ENCODE measurements at regions not wholly inside any gene's neighbourhood (a gene's known extent, or its start where the extent isn't known, plus 50 kb on each side); places are given as distances from the start of the nearest gene placed in this dataset.

GRCh38 chr14:98564541-98564940 lies 707.5 kb downstream of the BCL11B start:
- H3K27me3 ChIP-seq (ENCODE audit: insufficient read depth, low read length): no peaks in the 10 kb centered on the region
- no peak overlapping the region for H3K4me3 ChIP-seq (ENCODE audit: low read length)
- no peak overlapping the region for H3K9ac ChIP-seq (ENCODE audit: low read depth, low read length)
- H3K27ac ChIP-seq (ENCODE audit: low read length): no peak overlapping the region
- H3K4me1 ChIP-seq (ENCODE audit: insufficient read depth, low read length): no peaks in the 10 kb centered on the region
- H3K36me3 ChIP-seq (ENCODE audit: insufficient read depth, low read depth, low read length): no peaks in the 10 kb centered on the region
- H3K9me3 ChIP-seq (ENCODE audit: insufficient read depth, low read depth, low read length): peaks cover 5% of the 10 kb centered on the region; the same call in 1 of the 2 replicates

- no peaks in the 10 kb centered on the region for H3K36me3 ChIP-seq (ENCODE audit: insufficient read depth, low read depth, low read length)
- H3K27me3 ChIP-seq (ENCODE audit: insufficient read depth, low read length): no peaks in the 10 kb centered on the region
- H3K4me3 ChIP-seq (ENCODE audit: low read length): no peak overlapping the region
- peaks cover 55% of the 10 kb centered on the region for H3K9me3 ChIP-seq (ENCODE audit: insufficient read depth, low read depth, low read length)
- no peaks in the 10 kb centered on the region for H3K4me1 ChIP-seq (ENCODE audit: insufficient read depth, low read length)
- H3K9ac ChIP-seq (ENCODE audit: low read depth, low read length): no peak overlapping the region
- no peak overlapping the region for H3K27ac ChIP-seq (ENCODE audit: low read length)
Observed at GRCh38 chr14:98571104-98571503, 700.9 kb downstream of the BCL11B start.

- Histone ChIP-seq H3K27me3 (ENCODE audit: insufficient read depth, low read length) (no peaks in the 10 kb centered on the region), H3K9ac (ENCODE audit: low read depth, low read length) (no peak overlapping the region)
Observed at GRCh38 chr14:98573082-98573481, 698.9 kb downstream of the BCL11B start.

GRCh38 chr14:98576463-98576862 lies 695.5 kb downstream of the BCL11B start:
- peaks cover under 1% of the 10 kb centered on the region; the same call in 1 of the 2 replicates for H3K27me3 ChIP-seq (ENCODE audit: insufficient read depth, low read length)
- H3K9ac ChIP-seq (ENCODE audit: low read depth, low read length): no peak overlapping the region
- no peaks in the 10 kb centered on the region for H3K4me1 ChIP-seq (ENCODE audit: insufficient read depth, low read length)
- H3K4me3 ChIP-seq (ENCODE audit: low read length): no peak overlapping the region
- no peak overlapping the region for H3K27ac ChIP-seq (ENCODE audit: low read length)
- peaks cover 31% of the 10 kb centered on the region for H3K9me3 ChIP-seq (ENCODE audit: insufficient read depth, low read depth, low read length)
- H3K36me3 ChIP-seq (ENCODE audit: insufficient read depth, low read depth, low read length): no peaks in the 10 kb centered on the region

More at GRCh38 chr14:98573082-98573481, 698.9 kb downstream of the BCL11B start:
- Histone ChIP-seq H3K4me3 (ENCODE audit: low read length) (no peak overlapping the region), H3K36me3 (ENCODE audit: insufficient read depth, low read depth, low read length) (no peaks in the 10 kb centered on the region), H3K9me3 (ENCODE audit: insufficient read depth, low read depth, low read length) (peaks cover 55% of the 10 kb centered on the region), H3K4me1 (ENCODE audit: insufficient read depth, low read length) (no peaks in the 10 kb centered on the region), H3K27ac (ENCODE audit: low read length) (no peak overlapping the region)

- Histone ChIP-seq H3K9me3 (ENCODE audit: insufficient read depth, low read depth, low read length) (peaks cover 14% of the 10 kb centered on the region), H3K4me1 (ENCODE audit: insufficient read depth, low read length) (no peaks in the 10 kb centered on the region), H3K27ac (ENCODE audit: low read length) (no peak overlapping the region), H3K27me3 (ENCODE audit: insufficient read depth, low read length) (peaks cover 5% of the 10 kb centered on the region; the same call in 1 of the 2 replicates), H3K9ac (ENCODE audit: low read depth, low read length) (no peak overlapping the region), H3K36me3 (ENCODE audit: insufficient read depth, low read depth, low read length) (no peaks in the 10 kb centered on the region), H3K4me3 (ENCODE audit: low read length) (no peak overlapping the region)
Observed at GRCh38 chr14:98578204-98578603, 693.8 kb downstream of the BCL11B start.

GRCh38 chr14:98579140-98579539 lies 692.9 kb downstream of the BCL11B start:
- Histone ChIP-seq H3K4me1 (ENCODE audit: insufficient read depth, low read length) (no peaks in the 10 kb centered on the region), H3K27ac (ENCODE audit: low read length) (no peak overlapping the region), H3K4me3 (ENCODE audit: low read length) (no peak overlapping the region), H3K9ac (ENCODE audit: low read depth, low read length) (no peak overlapping the region), H3K9me3 (ENCODE audit: insufficient read depth, low read depth, low read length) (peaks cover 4% of the 10 kb centered on the region; the same call in 1 of the 2 replicates), H3K36me3 (ENCODE audit: insufficient read depth, low read depth, low read length) (no peaks in the 10 kb centered on the region), H3K27me3 (ENCODE audit: insufficient read depth, low read length) (peaks cover 5% of the 10 kb centered on the region; the same call in 1 of the 2 replicates)

- Histone ChIP-seq H3K9ac (ENCODE audit: low read depth, low read length) (no peak overlapping the region), H3K9me3 (ENCODE audit: insufficient read depth, low read depth, low read length) (peaks cover 4% of the 10 kb centered on the region; the same call in 1 of the 2 replicates), H3K36me3 (ENCODE audit: insufficient read depth, low read depth, low read length) (no peaks in the 10 kb centered on the region), H3K27me3 (ENCODE audit: insufficient read depth, low read length) (peaks cover 5% of the 10 kb centered on the region; the same call in 1 of the 2 replicates), H3K4me3 (ENCODE audit: low read length) (no peak overlapping the region), H3K4me1 (ENCODE audit: insufficient read depth, low read length) (no peaks in the 10 kb centered on the region), H3K27ac (ENCODE audit: low read length) (no peak overlapping the region)
Observed at GRCh38 chr14:98580131-98580678, 691.8 kb downstream of the BCL11B start.

- Histone ChIP-seq H3K27me3 (ENCODE audit: insufficient read depth, low read length) (peaks cover 5% of the 10 kb centered on the region; the same call in 1 of the 2 replicates), H3K4me1 (ENCODE audit: insufficient read depth, low read length) (no peaks in the 10 kb centered on the region), H3K27ac (ENCODE audit: low read length) (no peak overlapping the region), H3K4me3 (ENCODE audit: low read length) (no peak overlapping the region), H3K36me3 (ENCODE audit: insufficient read depth, low read depth, low read length) (no peaks in the 10 kb centered on the region), H3K9me3 (ENCODE audit: insufficient read depth, low read depth, low read length) (no peaks in the 10 kb centered on the region), H3K9ac (ENCODE audit: low read depth, low read length) (no peak overlapping the region)
Observed at GRCh38 chr14:98582276-98582675, 689.7 kb downstream of the BCL11B start.

- Histone ChIP-seq H3K9me3 (ENCODE audit: insufficient read depth, low read depth, low read length) (peaks cover 3% of the 10 kb centered on the region; the same call in 1 of the 2 replicates), H3K9ac (ENCODE audit: low read depth, low read length) (no peak overlapping the region), H3K4me3 (ENCODE audit: low read length) (no peak overlapping the region), H3K4me1 (ENCODE audit: insufficient read depth, low read length) (no peaks in the 10 kb centered on the region), H3K27me3 (ENCODE audit: insufficient read depth, low read length) (no peaks in the 10 kb centered on the region), H3K27ac (ENCODE audit: low read length) (no peak overlapping the region), H3K36me3 (ENCODE audit: insufficient read depth, low read depth, low read length) (no peaks in the 10 kb centered on the region)
Observed at GRCh38 chr14:98591161-98591560, 680.8 kb downstream of the BCL11B start.

GRCh38 chr14:98592611-98593170 lies 679.3 kb downstream of the BCL11B start:
- Histone ChIP-seq H3K4me1 (ENCODE audit: insufficient read depth, low read length) (no peaks in the 10 kb centered on the region), H3K9ac (ENCODE audit: low read depth, low read length) (no peak overlapping the region), H3K27me3 (ENCODE audit: insufficient read depth, low read length) (no peaks in the 10 kb centered on the region), H3K9me3 (ENCODE audit: insufficient read depth, low read depth, low read length) (peaks cover 10% of the 10 kb centered on the region), H3K4me3 (ENCODE audit: low read length) (no peak overlapping the region), H3K36me3 (ENCODE audit: insufficient read depth, low read depth, low read length) (no peaks in the 10 kb centered on the region), H3K27ac (ENCODE audit: low read length) (no peak overlapping the region)

GRCh38 chr14:98593361-98593761 lies 678.6 kb downstream of the BCL11B start:
- Histone ChIP-seq H3K36me3 (ENCODE audit: insufficient read depth, low read depth, low read length) (no peaks in the 10 kb centered on the region), H3K9ac (ENCODE audit: low read depth, low read length) (no peak overlapping the region), H3K27me3 (ENCODE audit: insufficient read depth, low read length) (no peaks in the 10 kb centered on the region), H3K4me1 (ENCODE audit: insufficient read depth, low read length) (no peaks in the 10 kb centered on the region), H3K4me3 (ENCODE audit: low read length) (no peak overlapping the region), H3K9me3 (ENCODE audit: insufficient read depth, low read depth, low read length) (peaks cover 10% of the 10 kb centered on the region), H3K27ac (ENCODE audit: low read length) (no peak overlapping the region)

- Histone ChIP-seq H3K4me3 (ENCODE audit: low read length) (no peak overlapping the region), H3K9ac (ENCODE audit: low read depth, low read length) (no peak overlapping the region), H3K27me3 (ENCODE audit: insufficient read depth, low read length) (no peaks in the 10 kb centered on the region), H3K9me3 (ENCODE audit: insufficient read depth, low read depth, low read length) (peaks cover 10% of the 10 kb centered on the region), H3K4me1 (ENCODE audit: insufficient read depth, low read length) (no peaks in the 10 kb centered on the region), H3K27ac (ENCODE audit: low read length) (no peak overlapping the region), H3K36me3 (ENCODE audit: insufficient read depth, low read depth, low read length) (no peaks in the 10 kb centered on the region)
Observed at GRCh38 chr14:98594156-98594555, 677.8 kb downstream of the BCL11B start.
